Fibroblast of skin of right biceps (primary cell): ENCODE measurements at regions not wholly inside any gene's neighbourhood (a gene's known extent, or its start where the extent isn't known, plus 50 kb on each side); places are given as distances from the start of the nearest gene placed in this dataset.
"Not testable (repeated sequence)": the region's sequence is repeated elsewhere in the genome, so short reads cannot be mapped to it uniquely, and the experiment has no call there.

Source experiments
- DNase-seq: peaks from one replicate; pipeline ENCODE4 v3.0.0-alpha.2; 2013

DNA sequence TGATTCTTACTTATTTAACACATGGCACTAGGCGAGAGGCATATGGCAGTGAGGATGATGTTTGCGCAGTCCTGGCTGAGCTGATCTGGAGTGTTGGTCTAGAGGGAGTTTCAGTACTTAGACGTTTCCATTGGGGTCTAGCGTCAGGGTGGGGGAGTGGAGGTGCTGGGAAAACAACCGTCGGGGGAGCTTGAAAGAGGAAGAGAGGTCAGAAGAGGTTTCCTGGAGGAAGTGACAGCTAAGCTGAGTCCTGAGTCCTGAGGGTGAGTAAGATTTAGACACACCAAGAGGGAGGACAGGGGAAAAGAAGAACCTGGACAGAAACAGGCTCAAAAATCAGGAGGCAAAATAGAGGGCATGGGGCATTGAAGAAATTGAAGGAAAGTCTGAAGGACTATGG, 81.4 kb downstream of the ALOX5AP start:
- no peak for DNase-seq

DNA sequence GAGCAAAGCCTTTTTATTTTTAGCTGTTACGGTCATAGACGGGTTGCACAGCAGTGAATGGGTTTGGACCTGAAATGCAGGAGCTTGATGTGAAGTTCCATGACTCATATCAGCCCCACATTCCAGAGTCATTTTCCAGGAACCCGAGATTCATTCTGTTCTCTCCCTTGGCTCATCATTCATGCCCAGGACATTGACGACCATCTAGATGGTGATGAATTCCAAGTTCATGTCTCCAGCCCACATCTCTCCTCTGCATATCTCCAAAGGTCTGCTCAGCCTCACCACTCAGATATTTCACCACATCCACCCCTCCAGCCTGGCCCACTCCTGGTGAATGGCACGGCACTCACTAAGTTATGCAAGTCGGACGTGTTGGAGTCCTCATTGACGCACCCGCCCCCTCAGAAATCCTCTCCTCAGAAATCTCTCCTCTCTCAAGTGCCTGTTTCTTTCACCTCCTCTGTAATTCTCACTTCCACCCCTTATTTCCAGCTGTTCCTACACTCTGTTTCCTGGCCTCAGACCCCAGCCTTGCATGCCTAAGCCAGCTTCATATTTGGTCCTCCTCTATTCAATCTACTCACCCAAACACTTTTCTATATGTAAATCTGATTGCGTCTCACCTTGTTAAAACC, 83.1 kb downstream of the ALOX5AP start:
- DNase-seq: peak; percentile 99

DNA sequence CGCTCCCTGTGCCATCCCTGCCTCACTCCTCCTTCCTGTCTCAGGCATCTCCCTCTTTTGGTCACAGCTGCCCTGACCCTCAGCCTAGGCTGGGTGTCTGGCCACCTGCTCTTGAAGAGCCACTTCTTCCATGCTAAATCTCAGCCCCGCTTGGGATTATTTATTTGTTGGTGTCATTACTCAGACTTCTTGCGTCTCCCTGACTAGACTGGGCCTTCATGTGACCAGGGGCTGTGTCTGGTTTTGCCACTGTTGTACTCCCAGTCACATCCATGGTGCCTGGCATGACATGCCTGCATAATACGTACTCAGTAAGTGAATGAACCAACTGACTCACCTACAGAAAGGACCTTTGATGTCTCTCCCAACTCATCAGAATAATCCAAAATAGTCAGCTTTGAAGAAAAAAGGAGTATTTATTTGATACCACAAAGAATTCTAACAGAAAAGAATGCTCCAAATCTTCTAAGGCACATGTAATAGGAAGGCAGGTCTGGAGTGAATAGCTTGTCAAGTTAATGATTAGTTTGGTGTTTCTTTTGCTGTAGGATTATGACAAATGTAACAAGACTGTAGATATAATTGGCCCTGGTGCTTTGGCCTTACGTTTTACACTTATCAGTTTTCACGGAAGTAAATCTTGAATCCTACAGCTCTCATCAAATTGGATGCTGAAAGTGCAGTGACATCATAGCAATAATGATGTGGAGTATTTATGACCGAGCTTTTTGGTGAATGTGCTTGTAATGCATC, 84.0 kb downstream of the ALOX5AP start:
- peak; percentile 73 for DNase-seq

DNA sequence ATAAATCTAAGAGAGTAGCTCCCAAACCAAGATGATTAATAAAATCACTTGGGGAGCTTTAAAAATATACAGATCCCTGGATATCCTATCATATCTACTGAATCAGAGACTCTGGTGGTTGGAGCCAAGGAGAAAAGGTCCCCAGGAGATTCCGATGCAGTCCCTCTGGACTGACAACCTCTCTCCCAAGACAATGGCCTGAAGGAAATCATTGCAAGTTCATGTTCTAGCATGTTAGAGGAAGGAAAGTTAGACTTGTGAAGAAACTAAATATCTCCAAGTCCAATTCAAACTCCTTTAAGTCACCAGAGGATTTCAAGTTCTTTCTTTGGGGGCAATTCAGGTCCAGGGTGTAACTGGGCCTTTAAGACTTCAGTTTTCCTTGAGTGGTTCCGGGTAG, 84.7 kb upstream of the MEDAG start:
- no peak for DNase-seq

DNA sequence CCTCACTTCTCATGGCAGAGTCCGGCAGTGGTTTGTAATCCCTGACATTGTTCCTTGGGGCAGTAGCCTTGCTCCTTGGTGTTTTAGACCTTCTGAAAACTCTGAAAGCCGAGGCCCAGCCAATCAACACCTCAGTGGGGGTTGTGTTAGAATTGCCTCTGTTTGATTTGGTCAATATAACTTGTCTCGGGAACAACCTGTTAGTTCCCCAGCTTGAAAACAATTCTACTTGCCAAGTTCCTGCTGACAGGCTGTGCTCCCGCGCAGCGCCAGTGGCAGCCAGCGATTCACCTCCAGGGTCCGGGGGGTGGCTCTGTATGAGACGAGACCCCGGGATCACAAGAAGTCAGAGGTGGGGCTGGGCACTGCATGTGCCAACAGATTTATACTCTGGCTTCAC, 81.4 kb upstream of the MEDAG start:
- no peak for DNase-seq

DNA sequence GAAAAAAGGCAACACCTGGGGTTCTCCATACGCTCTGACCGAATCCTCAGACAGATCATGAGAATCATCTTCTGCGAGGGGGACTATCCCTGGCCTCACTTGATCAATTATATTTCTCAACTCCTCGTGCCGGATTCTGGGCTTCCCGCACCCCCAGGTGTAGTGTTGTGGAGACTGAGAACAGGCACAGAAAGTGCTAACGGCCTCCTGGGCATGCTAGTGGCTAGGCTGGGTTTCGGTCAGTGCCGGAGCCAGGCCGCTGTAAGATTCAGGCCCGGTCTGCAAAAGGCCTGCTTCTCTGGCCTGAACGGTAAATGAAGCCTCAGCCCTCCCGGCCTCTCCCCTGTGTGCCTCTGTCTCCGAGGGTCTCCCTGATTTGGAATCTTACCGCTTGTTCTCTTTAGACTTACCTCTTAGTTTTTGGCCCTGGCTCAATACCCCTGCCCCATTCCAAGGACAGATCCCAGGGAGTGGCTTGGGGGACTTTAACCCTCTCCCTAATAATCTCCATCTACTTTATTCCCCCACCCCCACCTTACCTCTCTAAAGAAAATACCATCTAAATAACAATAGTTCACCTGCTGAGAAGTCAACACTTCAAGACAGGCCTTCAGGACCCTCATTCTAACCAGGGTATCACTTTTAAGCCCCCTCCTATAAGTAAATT, 79.0 kb upstream of the MEDAG start:
- no peak for DNase-seq

DNA sequence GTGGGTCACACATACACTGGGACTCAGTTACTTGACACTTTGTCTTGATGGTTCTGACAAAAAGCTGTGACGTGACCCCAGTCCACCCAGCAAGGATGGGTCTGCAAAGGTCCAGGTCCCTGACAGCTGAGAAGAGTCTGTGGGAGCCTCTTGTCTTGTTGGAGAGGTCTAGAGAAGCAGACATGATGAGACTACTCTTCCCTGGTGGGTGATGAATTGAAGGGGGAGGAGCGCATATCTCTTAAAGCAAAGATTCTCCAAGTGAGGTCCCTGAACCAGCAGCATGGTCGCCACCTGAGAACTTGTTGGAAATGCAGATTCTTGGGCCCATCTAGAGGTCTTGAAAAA, 78.5 kb upstream of the MEDAG start:
- DNase-seq: no peak

DNA sequence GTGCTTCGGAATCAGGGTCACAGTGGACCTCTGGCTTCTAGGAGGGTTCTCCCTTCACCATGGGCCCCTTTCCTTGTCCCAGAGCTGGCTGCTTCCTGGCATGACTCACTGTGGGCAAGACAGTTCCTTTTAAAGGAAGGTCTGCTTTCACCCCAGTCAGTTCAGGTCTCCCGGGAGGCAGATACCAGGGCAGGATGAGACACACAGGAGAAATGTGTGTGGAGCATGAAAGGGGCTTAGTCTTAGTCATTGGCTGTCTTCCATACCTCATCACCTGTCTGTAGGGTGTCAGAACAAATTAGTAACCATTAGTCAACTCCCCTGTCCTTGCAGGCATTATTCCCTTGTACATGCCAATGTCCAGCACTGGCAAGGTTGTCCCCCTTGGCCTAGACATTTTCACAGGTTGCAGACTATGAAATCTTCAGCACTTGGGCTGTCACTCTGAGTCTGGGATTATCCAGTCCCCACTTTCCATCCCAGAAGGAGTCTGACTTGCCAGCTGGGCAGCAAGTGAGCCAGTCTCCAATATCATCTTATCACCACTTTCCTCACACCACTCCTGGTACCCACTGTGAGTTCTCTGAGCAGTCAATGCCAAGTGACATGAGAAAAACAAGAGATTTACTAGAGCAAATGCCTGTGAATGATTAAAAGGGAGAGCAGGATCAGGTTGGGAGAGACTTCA, 76.8 kb upstream of the MEDAG start:
- peak; percentile 96 for DNase-seq

DNA sequence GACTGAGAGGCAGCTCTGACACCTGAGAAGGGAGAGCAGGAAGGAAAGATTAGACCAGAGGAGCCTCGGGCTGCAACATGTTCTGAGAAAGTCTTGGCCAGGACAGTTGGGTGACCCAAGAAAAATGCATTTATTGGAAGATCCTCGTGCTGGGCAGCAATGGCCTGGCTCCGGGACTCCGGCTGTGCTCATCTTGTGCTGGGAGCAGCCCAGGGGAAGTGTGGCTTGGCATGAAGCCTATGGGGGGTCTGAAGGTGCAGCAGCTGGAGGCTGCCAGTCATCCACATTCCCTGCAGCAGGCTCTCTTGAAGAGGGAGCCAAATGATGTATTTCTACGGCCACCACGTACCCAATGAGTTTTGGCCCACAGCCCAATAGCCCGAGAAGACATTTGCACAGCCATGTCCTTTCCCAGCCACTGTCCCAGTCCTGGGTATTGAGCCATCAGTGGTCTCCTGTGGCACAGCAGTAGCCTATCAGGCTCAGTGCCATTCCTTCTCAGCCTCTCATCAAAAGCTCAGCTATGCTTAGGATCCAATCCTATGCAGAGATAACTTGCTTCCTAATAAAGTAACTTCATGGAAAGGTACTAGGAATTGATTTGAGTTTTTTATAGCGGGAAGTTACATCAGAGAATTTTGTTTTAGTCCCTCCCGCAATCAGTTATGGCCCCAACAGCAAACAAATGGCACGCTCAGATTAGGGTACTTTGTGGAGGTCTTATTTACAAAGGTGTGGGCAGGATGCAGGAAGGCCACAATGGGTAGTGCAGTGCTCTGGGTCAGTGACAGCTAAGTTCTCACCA, 76.0 kb upstream of the MEDAG start:
- peak; percentile 49 for DNase-seq

DNA sequence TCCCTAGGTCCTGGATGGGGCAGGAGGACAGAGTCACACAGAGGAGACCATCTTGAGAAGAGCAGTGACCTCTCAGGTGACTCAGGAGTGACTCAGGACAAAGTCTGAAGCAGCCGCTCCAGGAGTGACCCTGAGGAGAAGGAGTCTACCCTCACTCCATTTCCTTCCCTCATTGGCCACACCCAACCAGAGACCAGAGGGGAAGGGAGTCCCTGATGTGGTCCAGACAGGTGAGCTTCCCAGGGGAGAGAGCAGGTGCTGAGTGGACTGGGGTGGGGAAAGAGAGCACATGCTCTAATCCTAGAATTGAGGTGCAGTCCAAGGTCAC, 75.5 kb upstream of the MEDAG start:
- DNase-seq: no peak

DNA sequence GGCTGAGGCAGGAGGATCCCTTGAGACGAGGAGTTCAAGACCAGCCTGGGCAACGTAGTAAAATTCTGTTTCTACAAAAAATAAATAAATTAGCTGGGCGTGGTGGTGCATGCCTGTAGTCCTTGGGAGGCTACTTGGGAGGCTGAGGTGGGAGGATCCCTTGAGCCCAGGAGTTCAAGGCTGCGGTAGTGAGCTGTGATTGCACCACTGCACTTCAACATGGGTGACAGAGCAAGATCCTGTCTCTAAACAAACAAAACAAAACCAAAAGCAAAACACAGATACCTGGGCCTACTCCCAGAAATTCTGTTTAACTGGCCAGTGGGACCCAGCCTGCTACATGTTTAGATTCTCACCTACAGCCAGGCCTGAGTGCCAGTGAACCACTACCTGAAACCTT, 74.6 kb upstream of the MEDAG start:
- no peak for DNase-seq

DNA sequence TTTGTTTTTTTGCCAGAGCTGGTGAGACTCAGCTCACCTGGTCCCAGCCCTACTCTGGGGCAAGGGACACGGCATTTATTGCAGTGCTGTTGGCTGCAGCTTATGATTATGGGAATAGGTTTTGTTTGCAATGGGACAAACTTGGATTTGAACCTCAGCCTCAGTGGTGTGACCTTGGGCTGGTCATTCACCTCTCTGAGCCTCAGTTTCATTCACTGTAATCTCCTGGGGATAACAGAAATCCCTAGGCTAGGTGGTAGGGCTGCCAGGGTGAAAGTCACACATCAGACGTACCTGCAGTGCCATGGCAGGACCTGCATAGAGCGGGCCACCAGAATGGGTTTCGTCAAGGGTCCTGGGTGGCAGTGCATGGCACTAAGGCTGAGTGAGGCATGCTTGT, 73.7 kb upstream of the MEDAG start:
- DNase-seq: no peak

DNA sequence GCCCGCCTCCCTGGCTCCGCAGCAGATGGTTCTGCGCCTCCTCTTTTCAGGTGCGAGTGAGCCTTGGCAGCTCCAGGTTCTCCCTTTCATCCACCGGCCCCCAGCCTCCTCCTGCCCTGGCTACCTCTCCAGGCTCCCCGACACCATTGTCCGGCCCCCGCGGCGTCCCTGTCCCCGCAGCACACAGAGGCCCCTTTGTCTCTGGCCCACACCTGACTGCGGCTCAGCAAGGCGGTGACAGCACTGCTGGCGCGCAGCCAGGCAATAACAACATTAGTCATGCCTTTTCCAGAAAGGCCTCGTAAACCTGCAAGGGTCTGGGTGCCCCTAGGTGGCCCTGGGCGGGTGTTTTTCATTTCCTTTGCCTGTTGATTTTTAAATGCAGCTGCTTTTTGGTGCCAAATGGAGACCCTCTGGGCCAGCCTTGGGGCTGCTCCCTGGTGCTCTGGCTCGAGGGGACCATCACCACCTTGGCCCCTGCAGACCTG, 73.2 kb upstream of the MEDAG start:
- DNase-seq: peak; percentile 75

DNA sequence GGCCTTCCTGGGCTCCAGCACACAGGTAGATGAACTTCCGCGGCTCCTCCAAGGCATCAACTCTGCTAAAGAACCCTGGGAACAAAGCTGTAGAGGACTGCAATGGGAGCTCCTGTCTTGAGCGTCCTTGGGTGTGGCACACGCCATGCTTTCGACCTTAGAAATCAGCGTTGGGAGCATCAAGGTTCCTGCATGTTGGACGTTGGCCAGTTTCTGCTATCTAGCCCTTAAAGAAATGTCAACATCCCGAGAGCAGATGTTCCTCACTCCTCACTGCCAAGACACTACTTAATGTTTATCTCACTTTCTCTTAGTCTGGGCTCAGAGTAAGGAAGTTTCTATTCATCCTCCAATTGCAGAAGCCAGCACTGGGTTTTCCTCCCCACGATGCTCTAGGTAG, 70.6 kb upstream of the MEDAG start:
- peak; percentile 41 for DNase-seq

DNA sequence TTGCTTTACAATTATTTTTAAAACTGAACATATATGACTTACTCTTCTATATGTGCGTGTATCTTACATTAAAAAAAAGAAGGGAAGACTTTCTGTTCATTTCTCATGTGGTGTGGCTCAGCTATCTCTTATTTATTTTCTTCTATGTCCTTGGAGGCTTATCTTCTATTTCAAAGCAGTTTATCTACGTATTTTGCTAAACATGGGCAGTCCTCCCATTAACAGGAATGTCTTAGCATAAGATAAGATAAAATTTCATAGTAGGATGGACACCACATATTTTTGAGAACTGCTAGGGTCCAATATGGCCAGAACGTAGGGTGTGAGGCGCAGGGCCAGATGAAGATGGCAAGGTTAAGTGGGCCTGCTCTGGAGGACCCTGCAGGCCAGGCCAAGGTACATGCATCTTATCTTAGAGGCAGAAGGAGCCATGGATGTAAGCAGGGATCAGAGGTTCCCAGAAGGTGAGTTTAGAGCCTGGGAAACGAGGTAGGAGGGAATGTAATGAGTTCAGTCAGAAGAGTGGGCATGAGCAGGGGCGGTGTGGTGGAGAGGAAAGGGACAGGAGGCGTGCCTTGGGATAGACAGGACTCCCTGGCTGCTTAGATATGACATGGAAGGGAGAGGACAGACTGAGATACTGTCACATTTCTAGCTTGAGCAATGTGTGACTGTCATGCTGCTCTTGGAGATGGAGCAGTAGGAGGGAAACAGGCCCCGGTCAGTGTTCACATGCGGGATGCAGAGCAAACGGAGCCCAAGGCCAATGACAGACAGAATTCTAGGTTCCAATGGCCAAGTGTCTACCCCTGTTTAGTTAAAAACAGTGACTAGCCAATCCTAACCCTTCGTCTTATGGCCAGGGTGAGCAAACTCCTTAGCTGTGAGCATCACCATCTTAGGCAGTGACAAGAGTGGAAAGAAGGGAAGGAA, 68.6 kb upstream of the MEDAG start:
- DNase-seq: no peak

DNA sequence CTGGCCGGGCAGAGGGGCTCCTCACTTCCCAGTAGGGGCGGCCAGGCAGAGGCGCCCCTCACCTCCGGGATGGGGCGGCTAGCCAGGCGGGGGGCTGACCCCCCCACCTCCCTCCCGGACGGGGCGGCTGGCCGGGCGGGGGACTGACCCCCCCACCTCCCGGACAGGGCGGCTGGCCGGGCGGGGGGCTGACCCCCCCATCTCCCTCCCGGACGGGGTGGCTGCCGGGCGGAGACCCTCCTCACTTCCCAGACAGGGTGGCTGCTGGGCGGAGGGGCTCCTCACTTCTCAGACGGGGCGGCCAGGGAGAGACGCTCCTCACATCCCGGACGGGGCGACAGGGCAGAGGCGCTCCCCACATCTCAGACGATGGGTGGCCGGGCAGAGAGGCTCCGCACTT, 66.4 kb upstream of the MEDAG start:
- not testable (repeated sequence) for DNase-seq

DNA sequence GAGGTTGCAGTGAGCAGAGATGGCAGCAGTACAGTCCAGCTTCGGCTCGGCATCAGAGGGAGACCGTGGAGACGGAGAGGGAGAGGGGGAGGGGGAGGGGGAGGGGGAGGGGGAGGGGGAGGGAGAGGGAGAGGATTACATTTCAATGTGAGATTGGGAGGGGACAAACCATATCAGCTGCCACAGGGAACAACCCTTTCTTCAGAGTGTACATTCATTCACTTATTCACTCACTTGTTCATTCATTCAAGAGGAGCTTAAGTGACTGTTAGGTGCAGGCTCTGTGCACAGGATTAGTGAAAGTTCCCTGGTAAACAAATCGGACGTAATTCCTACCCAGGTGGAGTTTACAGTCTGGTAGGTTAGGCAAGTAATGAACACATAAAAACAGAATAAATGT, 65.6 kb upstream of the MEDAG start:
- no peak for DNase-seq

DNA sequence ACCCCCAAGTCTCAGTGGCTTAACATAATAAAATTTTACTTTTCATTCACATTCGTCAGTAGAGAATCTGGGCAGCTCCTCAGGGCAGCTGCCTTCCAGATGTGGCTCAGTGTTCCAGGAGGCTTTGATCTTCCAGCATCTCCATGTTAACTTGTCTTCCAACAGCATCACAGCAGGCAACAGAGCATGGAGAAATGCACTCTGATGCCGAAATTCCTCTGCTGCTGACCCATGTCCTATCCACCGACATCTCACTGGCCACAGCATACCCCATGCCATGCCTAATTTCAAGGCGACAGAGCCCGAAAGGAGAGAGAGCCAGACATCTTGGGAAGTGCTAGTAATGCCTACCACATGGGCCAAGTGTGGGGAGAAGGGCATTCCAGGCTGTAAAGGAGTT, 64.9 kb upstream of the MEDAG start:
- DNase-seq: no peak

DNA sequence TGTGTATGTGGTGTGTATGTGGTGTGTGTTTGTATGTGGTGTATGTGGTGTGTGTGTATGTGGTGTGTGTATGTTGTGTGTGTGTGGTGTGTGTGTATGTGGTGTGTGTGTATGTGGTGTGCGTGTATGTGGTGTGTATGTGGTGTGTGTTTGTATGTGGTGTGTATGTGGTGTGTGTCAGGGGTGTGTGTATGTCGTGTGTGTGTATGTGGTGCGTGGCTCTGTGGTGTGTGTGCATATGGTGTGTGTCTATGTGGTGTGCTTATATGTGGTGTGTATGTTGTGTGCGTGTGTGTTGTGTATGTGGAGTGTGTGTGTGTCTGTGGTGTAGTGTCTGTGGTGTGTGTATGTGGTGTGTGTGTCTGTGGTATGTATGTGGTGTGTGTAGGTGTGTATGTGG, 62.5 kb upstream of the MEDAG start:
- DNase-seq: no peak

DNA sequence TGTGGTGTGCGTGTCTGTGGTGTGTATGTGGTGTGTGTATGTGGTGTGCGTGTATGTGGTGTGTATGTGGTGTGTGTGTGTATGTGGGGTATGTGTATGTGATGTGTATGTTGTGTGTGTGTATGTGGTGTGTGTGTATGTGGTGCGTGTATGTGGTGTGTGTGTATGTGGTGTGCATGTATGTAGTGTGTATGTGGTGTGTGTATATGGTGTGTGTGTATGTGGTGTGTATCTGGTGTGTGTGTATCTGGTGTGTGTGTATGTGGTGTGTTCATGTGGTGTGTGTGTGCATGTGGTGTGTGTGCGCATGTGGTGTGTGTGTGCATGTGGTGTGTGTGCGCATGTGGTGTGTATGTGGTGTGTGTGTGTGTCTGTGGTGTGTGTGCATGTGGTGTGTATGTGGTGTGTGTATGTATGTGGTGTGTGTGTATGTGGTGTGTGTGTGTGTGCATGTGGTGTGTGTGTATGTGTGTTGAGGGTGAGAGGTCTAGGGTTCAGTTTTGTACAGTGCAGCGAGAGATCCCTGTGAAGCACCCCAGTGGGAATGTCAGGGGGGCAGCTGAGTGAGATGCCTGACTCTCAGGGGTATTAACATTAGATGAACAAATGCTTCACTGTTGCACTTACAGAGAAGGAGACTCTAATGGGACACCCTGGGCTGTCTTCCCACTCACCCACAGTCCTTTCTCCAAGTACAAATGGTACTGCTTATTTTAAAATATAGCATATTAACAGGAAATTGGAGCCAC, 61.3 kb upstream of the MEDAG start:
- no peak for DNase-seq
